OCI-M1 (cell line): ENCODE measurements at regions not wholly inside any gene's neighbourhood (a gene's known extent, or its start where the extent isn't known, plus 50 kb on each side); places are given as distances from the start of the nearest gene placed in this dataset.

Source experiments
- DNase-seq: peaks from one replicate; lab custom pipeline; 2025; lab: John Stamatoyannopoulos, UW

DNA sequence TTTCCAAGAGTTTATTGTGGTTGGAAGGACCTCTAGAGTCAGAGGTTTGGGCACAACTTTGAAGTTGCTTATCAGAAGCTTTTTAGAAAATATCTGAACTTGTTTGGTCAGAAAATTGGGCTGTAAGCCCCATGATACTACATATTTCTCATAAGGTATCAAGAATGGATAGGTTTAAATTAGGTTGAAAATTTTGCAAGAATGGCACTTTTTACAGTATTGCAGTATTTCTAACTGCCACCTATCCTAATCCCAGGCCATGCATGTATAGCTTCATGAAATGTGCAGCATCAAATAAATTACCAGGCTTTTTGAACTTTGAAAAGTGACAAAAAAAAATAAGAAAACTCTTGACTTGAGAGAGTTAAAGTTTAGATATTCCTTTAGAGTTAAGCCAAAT lies 367.2 kb downstream of the FIGN start:
- peak; percentile 38 for DNase-seq

DNA sequence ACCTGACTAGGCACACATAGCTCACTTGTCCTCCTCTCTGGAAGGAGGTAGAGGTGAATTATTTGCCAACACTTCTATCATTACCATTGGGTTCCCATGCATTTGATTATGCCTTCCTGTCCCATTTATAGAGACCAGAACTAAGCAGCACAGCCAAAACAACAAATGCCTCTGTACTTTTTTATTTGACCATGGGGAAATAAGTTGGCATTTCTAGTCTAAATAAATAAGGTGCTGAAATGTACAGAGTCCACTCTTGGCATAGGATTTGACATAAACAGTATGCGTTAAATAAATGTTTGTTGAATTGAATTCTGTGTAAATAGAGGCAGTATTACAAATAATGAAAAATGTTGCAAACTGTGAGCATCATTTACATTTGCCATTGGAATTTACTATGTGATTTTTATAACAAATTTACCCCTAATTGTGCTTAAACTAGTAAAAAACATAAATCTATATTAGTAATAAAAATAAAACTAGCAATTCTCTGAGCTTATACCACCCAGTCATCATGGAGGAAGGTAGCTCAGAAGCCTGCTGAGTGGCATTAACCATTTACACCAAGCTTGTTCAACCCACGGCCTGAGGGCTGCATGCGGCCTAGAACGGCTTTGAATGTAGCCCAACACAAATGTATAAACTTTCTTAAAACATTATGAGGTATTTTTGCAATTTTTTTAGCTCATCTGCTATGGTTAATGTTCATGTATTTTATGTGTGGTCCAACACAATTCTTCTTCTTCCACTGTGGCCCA lies 367.8 kb downstream of the FIGN start:
- no peak for DNase-seq

DNA sequence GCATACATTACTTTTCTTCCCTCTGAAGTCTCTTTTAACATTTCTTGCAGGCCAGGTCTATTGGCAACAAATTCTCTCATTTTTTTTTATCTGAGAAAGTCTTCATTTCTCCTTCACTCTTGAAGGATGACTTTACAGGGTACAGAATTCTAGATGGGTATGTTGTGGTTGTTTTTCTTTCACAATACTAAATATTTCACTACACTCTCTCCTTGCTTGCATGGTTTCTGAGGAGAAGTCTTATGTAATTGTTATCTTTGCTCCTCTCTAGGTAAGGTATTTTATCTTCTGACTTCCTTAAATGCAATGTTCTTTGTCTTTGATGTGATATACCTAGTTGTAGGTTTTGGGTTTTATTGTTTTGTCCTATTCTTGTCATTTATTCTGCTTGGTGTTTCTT lies 371.1 kb downstream of the FIGN start:
- no peak for DNase-seq

DNA sequence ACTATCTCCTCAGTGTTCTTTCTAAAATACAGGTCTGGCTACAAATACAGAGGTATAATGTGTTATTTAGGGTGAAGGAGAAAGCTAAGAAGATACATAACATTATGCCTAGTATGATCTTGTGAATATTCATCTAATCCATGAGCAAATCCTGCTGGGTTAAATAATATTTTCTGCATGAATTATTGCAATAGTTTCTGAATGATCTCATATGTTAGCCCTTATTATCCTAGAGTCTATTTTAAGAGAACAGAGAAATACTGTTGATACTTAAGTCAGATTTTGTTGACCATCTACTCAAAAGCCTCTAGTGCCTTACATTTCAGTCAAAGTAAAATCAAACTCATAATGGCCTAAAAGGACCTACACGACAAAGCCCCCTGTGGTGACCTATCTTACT lies 382.3 kb downstream of the FIGN start:
- no peak for DNase-seq

DNA sequence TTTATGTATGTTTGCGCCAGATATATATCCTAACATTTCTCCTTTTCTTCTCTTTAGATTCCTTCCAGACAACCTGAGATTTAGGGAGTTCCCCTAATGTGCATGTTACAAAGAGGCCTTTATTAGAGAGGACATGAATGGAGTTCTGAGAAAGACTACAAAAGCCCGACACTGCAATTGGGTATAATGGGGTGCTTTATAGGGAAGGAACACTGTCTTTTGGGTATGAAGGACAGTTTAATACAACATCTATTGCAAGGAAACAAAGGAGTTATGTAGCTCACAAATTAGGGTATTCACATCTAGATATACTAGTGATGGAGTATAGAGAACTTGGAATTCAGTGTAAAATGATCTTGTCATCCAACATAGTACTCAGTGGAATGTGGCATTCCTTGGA lies 383.8 kb downstream of the FIGN start:
- no peak for DNase-seq

DNA sequence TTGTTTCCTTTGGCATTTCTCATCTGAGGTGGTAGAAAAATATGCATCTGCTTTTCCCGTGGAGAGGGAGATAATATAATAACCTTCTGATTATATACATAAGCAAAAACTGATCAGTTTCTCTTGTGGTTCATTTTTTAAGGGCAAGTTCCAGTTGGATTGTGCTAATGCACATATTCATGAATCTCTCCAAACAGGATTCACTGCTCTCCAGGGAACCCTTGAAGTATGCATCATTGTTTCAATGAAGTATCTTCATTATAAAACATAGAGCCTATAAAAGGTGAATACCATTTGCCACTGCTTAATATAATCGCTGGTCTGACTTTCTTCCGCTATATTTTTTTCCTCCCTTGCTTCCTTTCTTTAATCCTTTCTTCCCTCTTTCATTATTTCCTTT lies 384.7 kb downstream of the FIGN start:
- no peak for DNase-seq

DNA sequence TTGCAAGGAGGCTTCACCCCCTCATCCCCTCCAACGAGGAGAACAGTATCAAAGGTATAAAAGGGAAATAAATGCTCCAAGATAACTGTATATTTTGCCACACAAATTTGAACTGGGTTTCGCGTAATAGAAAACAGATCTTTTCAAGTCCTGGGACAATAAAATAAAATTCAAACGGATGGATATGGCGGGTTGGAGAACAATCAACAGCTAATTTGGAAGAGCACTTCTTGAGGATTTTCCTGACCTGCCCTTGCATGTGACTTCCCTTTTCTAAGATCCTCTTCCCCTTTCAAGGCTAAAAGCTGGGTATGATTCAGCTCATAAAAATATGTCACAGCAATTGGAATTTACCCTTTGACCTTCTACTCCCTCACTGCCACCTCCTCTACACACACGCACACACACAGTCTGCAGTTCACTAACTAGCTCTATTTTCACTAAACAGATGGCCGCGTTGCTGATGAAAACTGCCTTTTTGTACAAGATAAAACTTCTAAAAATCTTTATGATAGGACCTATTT lies 386.9 kb downstream of the FIGN start:
- peak; percentile 48 for DNase-seq

DNA sequence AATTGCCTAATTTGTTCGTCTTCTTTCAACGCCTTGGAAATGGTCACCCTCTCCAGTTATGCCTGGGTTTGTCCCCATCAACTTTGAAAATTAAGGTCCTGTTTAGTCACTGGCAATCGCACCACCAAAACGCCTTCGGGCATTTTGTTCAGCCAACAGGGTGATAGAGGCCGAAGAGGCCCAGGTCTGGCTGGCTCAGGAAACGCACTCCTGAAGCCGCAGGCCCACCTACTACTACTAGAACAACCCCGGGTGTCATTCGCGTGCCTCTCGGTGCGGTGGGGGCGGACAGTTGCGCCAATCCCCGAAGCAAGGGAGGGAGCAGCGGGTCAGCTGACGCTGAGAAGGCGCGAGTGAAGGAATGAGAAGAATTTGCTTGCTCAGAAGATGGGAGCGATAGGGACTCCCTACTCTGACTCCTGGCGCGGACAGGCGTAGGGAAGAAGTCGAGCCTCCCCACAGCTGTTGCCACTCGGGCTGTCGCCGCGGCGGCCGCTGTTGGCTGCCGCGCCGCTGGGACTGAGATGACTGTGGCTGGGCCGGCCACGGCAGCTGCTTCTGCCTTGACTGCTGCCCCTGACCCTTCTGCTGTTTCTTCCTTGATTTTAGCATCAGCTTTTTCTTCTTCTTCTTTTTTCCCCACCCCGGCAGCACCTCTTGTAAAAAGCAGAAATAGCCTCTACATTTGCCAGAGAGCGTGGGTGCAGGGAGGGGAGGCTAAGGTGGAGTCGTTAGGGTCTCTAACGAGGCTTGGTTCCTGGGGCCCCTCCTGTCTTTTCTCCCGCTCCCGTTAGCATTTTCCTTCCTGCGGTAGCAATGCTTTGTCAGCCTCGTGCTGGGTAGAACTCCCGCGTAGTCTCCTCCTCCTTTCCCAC lies 387.6 kb downstream of the FIGN start:
- DNase-seq: no peak

DNA sequence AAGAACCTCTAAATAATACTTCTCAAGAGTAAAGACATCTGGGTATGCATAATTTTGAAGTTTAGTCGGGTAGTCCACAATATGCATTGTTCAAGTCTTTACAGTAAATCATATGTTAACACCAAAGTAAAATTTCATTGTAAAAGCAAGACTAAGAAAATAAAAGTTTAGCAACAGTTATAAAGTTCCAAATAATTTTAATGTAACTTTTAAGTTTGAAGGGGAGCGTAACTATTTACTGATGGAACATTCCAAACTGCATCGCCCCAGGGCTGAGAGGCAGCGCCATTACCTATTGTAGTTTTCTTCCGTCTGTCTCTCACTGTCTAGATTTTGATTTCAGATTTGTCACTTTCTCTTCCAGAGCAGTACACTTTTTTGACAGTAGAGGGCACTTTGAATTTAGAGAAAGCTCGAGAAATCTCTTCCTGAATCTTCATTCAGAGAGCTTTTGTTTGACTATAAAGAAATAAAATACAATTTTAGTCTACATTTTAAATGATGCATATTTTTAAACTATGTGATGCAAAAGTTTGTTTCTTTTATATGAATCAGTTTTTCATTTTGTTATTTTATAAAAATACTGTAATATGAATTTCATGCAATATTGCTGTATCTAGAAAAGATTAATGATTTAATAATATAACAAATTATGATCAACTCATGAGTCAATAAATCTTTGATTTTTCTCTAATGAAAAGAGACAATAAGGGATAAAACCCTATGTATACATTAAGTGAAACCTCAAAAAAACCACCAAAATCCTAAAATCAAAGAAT lies 389.8 kb downstream of the FIGN start:
- peak; percentile 87 for DNase-seq

DNA sequence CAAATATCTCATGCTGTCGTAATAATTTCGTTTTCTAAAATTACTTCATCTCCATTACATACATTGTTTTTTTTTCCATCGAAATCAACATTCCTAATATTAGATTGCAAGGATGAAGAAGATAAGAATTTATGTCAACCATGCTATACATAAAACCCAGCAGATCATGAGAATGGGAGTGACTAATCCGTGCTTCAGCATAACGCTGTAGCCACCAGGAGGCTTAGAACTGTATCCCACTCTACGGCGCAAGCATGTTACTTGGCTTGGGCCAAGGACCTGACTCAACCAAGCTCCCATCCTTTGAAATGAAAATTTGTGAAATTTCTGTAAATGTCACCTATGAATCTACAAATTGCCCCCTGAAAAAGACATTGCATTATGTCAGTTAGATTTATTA lies 392.5 kb downstream of the FIGN start:
- DNase-seq: no peak

DNA sequence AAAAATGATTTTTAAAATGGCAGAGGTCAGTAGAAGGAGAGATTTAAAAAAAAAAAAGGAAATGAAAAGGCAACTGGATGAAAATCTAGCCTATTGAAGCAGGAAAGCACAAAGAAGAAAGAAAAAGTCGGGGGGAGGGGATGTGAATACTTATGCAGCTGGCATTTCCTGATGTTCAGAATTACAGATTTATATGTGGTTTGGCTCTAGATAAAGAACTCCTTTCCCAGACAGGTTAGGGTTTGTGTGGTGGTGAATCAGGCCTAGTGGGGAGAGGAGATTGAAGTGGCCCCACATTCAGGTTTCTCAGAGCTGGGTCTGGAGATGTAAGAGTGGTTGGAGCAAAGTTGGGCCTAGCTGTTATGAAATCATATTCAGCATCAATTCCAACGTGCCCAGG lies 394.4 kb downstream of the FIGN start:
- no peak for DNase-seq

DNA sequence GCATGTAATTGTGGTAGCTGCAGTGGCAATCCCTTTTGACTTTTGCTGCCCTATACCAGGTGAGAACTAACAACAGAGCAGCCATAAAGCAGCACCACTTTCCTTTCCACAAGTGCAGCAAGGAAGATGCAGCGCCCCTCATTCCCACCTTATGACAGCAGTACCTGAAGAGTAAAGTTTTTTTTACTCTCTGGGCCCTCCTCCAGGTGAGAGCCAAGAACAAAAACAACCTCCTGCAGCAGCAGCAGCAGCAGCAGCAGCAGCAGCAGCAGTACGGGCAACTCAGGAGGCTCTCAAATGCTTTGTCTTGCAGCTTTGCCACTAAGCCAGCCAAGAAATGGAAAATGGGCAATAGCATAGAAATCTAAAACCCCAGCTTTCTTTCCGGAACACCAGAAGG lies 397.5 kb downstream of the FIGN start:
- no peak for DNase-seq

DNA sequence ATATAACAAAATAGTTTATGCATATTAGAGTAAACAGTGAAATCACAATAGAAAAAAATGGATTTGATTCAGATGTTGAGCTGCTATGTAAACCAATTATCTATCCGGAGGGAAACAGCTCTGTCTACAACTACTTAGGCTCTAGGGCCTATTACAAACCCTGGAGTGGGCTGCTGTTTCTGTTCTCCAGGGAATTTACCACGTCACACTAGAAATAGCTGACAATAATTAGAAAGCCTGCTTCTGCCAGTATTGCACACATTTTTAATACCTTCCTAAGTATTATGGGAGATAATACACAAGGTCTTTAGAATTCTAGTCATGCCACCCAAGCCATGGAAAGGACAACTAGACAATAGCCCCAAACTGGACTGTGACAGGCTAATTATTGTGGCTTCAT lies 411.1 kb downstream of the FIGN start:
- no peak for DNase-seq

DNA sequence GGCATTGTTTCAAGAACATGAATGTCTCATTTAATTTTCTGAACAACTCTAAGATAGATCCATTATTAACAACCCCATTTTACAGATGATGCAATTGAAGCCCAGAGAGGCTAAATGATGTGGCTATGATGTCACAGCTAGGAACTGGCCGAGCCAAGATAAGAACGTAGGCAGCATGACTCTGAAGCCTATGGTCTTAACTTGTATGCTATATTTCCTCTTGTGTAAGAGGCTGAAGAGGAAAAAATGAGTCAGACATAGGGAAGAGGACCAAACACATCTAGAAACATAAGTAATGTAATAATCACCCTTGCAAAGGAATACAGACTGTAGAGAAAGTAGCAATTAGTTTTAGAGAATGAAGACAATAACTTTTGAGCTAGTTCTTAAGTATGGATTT lies 416.8 kb downstream of the FIGN start:
- DNase-seq: peak; percentile 80

DNA sequence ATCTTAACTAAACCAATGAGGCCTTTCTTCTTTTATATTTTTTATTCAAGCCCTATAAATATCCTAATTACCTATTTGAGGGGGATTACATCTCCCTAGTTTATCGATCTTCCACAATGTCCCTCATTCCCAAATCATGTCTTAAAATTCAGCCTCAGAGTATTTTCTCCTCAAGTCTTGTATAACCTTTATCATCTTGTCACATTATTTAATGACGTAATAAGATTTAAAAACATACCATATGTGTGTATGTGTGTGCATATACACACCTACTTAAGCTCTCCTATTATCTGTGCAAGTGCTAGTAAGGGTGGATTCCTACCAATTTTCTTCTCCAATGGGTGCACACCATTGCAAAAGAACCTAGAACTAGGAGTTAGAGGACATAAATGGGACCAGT lies 421.1 kb downstream of the FIGN start:
- no peak for DNase-seq

DNA sequence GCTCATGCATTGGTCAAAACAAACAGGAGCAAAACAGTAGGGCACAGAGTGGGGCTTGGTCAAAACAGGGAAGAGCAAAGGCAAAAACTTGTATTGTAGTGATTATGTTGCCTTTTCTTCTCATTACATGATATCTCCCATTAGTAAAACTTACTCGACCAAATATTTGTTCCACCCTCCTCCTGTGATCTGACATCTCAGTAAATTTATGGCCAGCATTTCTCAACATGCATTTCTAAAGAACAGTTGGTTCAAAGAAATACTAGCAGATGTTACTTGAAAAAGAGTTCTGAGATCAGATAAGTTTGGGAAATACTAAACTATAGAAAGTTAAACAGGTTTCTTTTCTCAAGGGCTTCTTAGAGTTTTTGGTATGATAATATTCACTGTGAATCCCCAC lies 423.1 kb downstream of the FIGN start:
- DNase-seq: peak; percentile 47

DNA sequence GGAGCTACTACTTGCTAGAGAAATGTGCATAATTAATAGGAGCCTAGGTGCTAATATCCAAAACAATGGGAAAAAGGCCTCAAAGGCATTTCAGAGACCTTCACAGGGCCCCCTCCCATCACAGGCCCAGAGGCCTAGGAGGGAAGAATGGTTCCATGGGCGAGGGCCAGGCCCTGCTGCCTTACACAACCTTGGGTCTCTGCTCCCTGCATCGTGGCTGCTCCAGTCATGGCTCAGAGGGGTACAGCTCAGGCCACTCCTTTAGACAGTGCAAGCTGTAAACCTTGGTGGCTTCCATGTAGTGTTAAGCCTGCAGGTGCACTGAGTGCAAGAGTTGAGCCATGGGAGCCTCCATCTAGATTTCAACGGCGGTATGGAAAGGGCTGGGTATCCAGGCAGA lies 429.2 kb downstream of the FIGN start:
- DNase-seq: no peak

DNA sequence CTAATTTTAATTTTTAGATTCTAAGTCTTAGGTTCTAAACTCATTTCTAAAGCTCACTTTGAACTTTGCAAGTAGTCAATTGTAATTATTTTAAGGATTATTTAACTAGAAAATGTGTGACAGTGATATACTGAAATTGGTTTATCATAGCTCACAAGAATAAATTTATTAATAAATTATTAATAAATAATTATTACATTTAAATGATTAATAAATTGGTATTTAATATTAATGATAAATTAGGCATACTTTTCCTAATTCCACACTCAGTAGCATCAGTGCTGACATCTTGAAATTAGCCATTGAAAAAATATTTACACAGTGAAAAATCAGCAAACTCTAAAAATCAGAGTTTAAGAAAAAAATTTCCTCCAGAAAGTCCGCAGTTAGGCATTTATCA lies 433.7 kb downstream of the FIGN start:
- DNase-seq: no peak

DNA sequence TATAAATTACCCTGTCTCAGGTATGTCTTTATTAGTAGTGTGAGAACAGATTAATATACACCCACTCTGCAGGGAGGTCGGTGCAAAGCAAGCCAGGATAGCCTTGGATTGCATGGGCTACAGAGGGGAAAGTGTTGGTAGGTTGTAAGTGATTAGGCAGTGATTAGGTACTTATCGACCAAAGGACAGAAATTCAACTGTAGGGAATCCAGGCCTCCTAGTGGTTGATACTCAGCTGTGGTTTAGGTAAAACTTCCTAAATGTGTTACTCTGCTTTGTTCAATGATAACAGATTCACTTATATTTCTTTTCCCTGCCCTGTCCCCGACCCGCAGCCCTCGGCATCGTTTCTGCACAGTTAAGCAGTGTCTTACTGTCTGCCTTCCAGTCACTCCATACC lies 444.0 kb downstream of the FIGN start:
- no peak for DNase-seq

DNA sequence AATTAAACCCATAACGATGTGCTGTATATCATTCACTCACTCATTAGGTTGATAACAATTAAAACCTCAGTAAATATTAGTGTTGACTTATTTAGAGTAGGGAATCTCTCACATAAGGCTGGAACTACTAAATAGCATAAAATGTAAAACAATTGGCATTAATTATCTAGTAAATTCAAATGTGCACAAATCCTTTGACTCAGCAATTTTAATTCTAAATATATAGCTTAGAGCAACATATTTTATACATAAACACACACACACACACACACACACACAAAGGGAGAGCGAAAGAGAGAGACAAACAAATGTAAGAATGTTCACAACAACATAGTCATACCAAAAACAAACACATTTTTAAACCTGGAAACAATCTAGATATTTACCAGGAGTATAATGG lies 443.1 kb upstream of the KCNH7 start:
- no peak for DNase-seq

DNA sequence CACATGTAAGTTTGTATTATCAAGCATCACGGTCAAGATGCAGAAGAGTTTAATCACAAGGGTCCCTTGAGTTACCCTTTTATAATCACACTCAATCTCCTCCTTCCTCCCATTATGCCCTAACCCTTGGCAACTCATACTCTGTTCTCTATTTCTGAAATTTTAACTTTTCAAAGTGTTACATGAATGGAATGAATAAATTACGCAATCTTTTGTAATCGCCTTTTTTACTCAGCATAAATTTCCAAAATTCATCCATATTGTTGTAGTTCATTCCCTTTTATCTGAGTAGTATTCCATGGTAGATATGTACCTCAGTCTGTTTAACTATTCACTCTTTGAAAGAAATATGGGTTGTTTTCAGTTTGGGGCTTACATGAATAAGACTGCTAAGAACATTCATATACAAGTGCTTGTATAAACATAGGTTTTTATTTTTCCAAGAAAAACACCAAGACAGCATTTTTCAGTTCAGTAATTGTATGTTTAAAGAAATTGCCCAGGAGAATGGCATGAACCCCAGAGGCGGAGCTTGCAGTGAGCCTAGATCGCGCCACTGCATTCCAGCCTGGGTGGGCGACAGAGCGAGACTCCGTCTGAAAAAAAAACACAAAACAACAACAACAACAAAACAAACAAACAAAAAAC lies 430.9 kb upstream of the KCNH7 start:
- DNase-seq: no peak

DNA sequence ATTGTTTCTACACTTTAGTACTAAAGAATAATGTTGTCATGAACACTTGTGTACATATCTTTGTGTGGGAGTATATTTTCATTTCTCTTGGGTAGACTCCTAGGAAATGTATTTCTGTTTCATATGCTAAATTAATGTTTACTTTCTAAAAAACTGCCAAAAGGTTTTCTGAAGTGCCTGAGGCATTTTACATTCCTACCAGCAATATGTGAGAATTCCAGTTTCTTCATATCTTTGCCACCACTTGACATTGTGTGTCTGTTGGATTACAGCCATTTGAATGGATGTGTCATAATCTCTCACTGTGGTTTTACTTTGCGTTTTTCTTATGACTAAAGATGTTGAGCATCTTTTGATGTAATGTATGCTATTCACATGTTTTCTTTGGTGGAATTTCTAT lies 428.2 kb upstream of the KCNH7 start:
- peak; percentile 40 for DNase-seq
